Stimulated activated CD4-positive, alpha-beta T cell treated with anti-CD3 and anti-CD28 coated beads, Interleukin-12 subunit alpha, Interleukin-12 subunit beta, amount 100 ng/mL, for 24 hours (primary cell): ENCODE measurements at regions not wholly inside any gene's neighbourhood (a gene's known extent, or its start where the extent isn't known, plus 50 kb on each side); places are given as distances from the start of the nearest gene placed in this dataset.

Experiments
- DNase-seq, 2 experiments: peaks; one replicate each; pipeline ENCODE4 v3.0.0-alpha.2; 2020; ENCODE audit warnings: low read depth in 2 of 2

GRCh38 chr15:87357637-87358313 lies 898.8 kb downstream of the NTRK3 start:
- DNase-seq = no peak

DNA sequence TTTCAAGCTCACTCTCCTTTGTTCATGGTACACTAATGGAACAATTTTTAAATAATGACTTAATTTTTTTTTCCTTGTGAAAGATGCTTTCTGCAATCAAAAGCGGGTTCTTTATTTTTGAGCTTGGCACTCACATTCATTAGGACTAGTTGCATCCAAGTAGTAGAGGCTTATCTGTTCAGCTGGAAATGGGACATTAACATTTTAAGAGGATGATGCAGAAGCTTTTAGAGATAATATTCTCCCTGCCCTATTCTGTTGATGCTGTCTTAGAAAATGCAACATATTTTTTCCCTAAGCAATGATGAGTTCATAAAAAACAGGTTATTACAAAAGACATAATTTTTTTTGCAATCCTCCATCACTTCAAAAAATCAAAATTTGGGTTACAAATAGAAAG lies 900.6 kb downstream of the NTRK3 start:
- DNase-seq = no peak

- no peak for DNase-seq
Measured at GRCh38 chr15:87354661-87355410, 901.7 kb downstream of the NTRK3 start.

GRCh38 chr15:87349181-87349580 lies 907.4 kb downstream of the NTRK3 start:
- no peak for DNase-seq

- DNase-seq = no peak
Measured at GRCh38 chr15:87348746-87349145, 907.8 kb downstream of the NTRK3 start.

DNA sequence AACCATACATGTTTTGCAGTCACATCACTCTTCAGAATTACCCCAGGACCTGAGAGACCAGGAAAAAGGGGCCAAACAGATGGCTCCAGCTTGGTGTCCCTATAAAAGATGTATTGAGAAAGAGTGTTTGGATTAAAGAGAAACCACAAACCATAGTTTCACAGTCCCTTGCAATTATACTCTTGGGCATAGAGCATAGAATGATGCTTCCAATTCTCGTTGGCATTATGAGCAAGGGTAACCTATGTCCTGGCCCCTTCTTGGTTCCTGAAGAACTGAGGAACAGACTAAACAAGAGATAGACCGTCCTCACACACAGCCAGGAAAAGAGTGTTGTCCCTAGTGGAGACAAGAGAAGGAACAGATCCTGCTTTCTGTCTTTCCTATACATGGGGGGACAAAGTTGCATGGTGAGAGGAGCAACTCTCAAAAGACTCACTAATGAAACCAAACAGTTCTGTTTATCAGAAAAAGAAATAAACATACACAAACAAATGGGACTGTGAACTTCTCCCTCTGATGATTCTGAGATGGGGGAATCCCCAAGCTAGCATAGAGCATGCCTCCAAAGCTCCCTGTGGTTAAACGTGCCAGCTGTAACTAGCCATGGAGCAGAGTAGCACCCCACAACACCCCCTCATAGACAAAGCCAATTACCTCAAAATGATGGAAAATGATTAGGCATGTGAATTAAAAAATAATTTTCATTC lies 908.6 kb downstream of the NTRK3 start:
- DNase-seq = no peak

DNA sequence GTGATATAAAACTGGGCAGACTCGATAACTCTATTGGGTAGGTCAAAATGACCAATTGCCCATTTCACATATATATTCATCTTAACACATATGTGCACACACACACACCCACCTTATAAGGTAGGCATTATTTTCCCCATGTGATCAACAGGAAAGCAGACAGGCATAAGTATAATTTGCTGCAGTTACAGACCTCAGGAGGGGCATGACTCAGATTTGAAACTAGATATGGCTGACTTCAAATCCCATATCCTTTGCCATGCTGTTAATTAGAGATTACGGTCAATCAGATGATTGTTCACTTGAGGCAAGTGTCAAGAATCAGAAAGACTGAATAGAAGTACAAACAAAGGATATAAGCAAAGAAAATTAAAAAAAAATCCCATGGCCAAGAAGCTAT lies 910.6 kb downstream of the NTRK3 start:
- no peak for DNase-seq

DNA sequence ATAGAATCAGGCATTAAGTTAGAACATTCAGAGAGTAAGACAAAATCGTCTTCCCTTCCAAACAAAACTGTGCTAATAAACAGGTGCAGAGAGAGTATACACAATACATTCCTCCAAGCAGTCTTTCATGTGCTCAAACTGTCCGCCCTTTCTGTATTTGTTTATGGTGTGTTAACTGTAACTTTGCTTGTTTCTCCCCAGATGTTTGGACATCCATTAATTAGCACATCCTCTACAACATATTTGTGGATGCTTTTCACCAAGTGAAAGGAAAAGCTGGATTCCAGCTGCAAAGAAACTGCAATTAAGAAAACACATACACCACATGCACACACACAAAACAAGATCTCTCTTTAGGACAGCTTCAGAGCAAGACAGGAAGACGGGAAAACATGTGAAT lies 912.6 kb downstream of the NTRK3 start:
- no peak for DNase-seq

DNA sequence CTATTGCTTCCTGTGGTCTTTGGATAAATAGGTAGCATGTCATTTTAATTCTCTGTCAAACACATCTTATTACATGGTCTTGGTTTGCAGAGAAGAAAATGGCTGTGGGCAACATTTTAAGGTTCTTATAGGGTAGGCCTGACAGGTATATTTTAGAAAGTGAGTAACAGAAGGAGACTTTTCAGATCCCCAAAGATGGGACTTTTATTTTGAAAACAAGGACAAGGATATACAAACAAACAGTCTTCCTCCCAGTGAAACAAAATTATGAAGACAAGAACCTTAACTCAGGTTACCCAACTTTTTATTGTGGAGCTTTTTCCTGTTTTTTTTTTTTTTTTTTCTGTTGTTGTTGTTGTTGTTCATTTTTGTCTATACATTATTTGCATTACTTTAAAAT lies 916.2 kb downstream of the NTRK3 start:
- no peak for DNase-seq

DNA sequence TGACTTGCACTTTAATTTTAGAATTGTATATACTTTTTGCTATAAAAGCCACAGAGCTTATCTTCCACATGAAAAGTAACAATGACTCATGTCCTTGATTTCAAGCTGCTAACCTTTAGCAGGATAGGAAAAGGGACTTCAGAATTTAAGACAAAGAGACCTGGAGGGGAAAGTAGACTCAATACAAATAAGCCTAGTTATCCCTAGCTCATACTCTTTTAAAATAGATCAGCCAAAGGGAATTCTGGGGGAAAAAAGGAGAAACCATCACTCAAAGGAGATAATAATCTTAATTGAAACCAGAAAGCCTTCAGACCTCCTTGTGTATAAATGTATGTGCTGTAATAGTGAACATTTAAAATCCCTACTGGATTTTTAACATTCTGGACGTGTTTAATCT lies 930.3 kb downstream of the NTRK3 start:
- no peak for DNase-seq

GRCh38 chr15:87322870-87323269 lies 933.7 kb downstream of the NTRK3 start:
- no peak for DNase-seq

DNA sequence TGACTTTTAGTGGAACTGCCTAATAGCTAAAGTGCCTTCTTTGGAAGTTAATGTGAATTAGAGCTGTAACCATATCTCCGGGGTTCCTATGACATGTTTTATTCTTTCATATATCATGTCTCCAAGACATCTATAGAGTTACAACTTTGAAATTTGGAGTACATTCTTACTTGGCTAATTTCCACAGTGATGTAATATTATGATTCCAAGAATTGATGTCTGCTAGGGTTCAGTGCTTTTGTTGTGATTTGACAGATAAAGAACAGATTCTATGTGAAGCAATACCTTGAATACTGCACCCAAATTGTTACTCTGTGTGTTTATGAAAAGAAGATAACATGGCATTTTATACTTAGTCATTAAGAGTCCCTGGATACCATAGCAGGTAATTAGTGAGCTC lies 934.3 kb downstream of the NTRK3 start:
- DNase-seq = no peak

DNA sequence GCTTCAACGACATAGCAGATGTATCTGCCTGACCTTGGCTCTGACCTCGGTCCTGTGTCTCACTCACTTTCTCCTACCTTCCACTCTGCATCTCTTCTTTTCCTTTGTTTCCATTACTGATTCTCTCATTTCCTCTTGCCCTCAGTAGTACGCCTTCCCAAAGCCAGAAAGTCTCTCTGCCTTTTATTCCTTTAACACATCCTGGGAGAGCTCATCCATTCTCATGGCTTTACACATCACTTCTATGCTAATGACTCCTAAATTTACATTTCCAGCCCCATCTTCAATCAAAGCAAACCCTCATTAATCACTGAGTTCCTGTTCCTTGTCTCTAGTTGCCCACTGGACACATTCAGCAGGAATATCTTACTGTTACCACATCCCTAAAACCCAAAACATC lies 938.6 kb downstream of the NTRK3 start:
- no peak for DNase-seq

DNA sequence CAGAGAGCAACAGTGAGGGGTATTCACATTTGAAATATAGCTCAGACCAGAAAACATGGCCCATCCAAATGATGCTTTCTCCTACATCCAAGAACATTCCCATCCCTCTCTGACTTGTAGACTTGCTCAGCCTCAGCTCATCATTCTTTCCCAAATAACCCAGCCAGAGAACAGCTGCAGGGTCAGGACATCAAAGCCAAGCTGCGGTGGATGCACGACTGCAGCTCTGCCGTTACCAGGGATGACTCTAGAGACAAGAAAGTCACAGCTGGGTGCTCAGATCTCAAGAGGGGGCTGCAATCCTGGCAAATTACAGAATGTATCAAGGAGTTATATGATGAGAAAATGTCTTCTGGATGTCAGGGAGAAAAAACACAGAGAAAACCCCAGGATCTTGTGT lies 944.3 kb downstream of the NTRK3 start:
- no peak for DNase-seq

GRCh38 chr15:87300146-87300545 lies 956.4 kb downstream of the NTRK3 start:
- no peak for DNase-seq

- DNase-seq = no peak
Measured at GRCh38 chr15:87294854-87295253, 961.7 kb downstream of the NTRK3 start.

DNA sequence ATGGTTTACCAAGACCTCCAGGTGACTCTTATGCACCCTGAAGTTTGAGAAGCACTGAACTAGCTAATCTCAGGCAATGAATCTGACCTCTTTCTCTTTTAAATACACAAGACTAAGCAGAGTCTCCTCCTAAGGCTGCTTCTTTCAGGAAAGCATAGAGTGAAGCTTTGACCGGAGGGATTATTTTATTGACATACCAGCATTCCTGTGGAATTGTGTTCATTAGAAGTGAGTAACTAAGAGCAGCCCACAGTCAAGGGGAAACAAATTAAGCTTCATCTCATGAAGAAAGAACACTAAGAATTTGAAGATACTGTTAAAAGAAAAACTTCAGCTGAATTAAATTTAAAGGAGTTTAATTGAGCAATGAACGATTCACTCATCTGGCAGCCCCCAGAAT lies 963.5 kb downstream of the NTRK3 start:
- DNase-seq = no peak

- no peak for DNase-seq
Measured at GRCh38 chr15:87287156-87287555, 969.4 kb downstream of the NTRK3 start.

- no peak for DNase-seq
Measured at GRCh38 chr15:87269566-87269965, 987.0 kb downstream of the NTRK3 start.

- no peak for DNase-seq
Measured at GRCh38 chr15:87268675-87269074, 987.9 kb downstream of the NTRK3 start.

- DNase-seq = no peak
Measured at GRCh38 chr15:87267798-87268197, 988.7 kb downstream of the NTRK3 start.

DNA sequence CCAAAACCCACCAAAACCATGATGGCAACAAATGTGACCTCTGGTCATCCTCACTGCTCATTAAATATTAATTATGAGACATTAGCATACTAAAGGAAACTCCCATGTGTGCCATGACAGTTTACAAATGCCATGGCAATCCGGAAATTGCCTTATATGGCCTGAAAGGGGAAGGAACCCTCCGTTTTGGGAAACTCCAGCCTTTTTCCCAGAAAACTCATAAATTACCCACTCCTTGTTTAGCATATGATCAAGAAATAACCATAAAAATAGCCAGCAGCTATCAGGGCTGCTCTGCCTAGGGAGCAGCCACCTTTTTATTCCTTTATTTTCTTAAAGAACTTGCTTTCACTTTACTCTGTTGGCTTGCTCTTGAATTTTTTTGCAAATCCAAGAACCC lies 992.7 kb downstream of the NTRK3 start:
- no peak for DNase-seq

GRCh38 chr15:87263296-87263695 lies 993.2 kb downstream of the NTRK3 start:
- no peak for DNase-seq
